NOMO-1 treated with dmso at 0.1 percent for 144 hours (cell line): ENCODE measurements at regions not wholly inside any gene's neighbourhood (a gene's known extent, or its start where the extent isn't known, plus 50 kb on each side); places are given as distances from the start of the nearest gene placed in this dataset.
A peak's percentile ranks its signal among the peaks of the same experiment; 100 is the strongest.

Experiments
- DNase-seq: peaks from one replicate; lab custom pipeline; 2025; ENCODE audit not compliant: unreplicated experiment; lab: John Stamatoyannopoulos, UW

DNA sequence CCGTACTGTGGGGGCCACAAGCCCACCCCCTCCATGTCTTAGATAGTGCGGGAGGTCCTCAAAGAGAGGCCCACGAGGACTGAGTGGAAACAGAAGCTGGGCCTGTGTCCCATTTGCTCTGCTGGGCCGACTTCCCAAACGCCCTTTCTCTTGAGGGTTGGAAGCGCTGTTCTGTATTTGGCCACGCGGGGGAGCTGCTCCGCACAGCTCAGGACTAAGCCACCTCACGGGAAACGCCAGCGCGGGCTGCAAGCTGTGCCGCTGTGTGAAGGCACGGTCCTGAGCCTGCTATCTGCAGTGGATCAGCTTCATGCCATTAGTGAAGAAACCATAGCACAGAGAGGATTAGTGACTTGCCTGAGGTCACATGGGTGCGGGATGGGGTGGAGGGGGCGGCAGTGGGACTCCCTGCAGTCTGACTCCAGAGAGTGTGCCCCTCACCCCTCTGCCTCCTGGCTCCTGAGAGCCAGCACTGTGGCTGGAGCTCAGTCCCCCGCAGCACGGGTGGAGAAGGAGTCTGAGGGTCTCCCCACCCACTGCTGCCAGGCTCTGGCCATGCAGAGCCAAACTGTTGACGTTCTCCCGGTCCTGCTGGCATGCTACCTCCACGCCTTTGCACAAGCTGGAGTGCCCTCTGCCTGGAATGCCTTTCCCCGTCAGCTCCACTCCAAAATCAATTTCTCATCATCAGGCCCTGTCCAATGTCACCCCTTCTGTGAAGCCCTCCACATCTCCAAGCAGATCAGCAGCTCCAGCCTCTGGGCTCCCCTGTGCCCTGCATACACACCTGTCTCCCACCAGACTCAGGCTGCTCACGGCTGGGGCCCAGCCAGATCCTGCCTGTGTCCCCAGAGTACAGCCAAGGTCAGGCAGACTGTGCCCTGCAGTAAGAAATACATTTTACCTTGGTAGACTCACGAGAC is 51.5 kb upstream of the LRRC32 start:
- peak; percentile 63 for DNase-seq

DNA sequence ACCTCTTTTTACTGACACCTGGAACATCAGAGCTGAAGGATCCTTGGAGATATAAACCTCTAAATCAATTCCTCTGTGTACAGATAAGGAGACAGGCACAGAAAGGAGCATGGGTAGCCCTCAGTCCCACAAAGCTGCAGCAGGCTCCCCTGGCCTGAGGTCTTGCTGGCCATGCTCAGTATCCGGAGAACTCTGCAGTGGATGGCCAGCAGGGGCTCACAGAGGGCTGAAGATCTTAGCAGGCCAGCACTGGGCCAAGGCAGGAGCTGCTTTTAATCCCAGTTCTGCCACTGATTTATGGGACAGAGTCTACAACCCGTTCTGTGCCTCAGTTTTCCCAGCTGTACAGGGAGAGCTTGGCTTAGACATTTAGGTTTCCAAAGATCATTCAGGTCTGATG is 52.6 kb upstream of the LRRC32 start:
- no peak for DNase-seq

DNA sequence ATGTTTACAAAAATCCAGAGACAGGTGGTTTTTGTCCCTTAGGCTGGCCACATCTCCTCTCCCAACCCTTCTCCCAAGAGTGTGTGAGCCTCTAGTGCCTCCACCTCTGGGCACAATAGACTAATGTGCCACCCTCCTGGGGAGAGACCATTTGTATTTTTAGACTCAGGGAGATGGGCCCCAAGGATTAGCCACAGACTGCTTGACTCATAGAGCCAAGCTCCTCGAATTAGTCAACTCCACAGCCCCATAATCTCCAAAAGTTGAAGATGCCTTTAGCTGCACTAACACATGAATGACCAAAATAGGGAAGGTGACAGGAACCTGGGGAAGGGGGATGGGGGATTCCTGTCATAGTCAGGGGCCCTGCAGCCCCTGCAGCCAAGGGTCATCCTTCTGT is 53.0 kb upstream of the LRRC32 start:
- DNase-seq: no peak

DNA sequence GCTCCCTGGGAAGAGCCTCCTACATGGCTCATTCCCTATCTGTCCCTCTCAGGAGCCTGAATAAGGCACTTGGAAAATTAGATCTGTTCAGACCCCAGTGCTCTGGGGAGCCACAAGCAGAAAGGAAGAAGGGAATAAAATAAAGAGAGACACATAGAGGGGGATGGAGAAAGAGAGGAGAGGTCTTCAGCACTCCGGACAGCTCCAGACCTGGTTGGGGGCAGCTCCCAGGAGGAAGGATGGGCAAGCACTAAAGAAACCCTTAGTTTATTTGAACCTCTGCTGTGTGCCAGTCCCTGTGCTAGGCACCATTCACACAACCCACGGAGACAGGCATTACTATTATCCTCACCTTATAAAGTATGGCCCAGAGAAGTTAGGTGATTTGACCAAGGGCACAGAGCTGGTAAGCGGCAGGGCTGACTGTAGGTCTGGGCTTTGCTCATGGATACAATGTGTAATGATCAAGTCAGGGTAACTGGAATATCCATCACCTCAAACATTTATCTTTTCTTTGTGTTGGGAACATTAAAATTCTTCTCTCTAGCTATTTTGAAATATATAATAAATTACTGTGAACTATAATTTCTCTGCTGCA is 53.7 kb upstream of the LRRC32 start:
- DNase-seq: no peak

DNA sequence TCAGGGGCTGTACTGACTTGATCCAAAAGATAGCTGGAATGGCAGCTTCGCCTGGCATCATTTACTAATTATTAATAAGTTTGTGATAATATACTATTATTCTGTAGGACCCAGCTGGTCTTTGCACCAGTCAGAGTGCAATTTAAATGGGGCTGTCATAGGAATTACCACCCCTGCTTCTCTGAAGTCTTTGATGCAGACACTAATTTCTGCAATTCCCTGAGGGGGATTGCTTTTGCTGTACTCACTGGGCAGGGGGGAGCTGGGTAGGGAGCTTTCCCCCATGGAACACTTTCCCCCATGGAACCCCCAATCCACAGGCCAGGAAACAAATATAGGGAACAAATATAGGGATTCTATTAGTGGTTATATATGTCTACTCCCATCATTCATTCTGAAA is 54.9 kb upstream of the TSKU start:
- no peak for DNase-seq

DNA sequence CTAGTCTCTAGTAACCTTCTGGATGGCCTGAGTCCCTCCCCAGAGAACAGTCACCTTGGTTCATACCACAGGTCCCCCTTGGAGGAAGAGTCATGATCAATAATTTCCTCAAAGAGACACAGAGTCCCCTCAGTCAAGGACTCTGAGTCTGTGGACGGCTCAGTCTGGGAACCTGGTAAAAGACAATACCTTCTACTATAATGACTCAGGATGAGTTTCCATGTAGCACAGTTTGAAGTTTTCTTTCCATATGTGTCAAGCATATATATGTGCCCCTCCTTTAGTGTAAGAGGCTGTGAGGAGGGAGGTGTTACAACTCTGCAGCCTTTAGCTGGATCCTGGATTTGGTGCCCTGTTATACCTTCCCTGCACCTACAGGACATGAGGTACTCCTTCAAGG is 54.4 kb upstream of the TSKU start:
- DNase-seq: no peak

DNA sequence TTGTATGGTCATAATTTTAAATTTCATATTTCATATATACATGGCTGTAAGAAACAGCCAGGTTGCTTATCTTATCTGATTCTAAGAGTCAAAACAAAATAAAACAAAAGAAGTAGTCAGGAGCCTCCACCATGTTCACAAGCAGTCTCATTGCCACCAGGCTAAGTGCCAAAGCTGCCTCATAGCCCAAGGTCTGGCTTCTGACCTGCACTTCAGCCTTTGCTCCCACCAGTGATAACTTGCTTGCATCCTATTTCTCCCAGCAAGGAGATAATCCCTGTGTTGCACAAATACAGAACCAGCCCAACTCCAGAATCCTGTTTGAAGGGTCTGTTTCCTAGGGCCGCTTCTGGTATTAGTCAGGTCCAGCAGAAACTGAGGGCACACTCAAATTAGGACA is 53.9 kb upstream of the TSKU start:
- DNase-seq: no peak

DNA sequence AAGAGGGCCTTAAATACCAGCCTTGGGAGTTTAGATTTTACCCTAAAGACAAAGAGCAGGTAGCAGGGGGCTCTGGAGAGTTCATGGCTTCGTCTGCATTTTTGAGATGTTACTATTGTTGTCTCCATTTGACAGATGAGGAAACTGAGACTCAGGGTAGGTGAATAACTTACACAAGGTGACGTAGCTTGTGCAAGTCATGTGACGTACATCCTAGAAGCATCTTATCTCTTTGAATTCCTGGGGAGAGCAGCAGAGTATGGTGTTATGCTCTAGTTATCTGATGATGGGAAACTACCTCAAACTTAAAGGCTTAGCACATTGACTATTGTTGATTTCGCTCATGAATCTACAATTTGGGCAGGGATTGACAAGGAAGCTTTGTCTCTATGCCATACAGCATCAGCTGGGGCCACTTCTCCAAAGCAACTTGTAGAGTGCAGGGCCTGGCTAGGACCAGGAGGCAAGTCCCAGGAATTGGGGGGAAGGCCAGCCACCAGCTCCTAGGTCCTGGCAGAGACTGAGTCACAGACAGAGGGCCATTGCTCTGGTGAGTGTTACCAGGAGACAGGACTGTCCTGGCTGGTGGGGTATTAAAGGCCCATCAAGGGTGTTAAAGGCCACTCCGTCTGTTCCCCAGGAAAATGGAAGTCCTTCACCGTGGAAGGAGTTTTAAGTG is 52.1 kb upstream of the TSKU start:
- DNase-seq: no peak

DNA sequence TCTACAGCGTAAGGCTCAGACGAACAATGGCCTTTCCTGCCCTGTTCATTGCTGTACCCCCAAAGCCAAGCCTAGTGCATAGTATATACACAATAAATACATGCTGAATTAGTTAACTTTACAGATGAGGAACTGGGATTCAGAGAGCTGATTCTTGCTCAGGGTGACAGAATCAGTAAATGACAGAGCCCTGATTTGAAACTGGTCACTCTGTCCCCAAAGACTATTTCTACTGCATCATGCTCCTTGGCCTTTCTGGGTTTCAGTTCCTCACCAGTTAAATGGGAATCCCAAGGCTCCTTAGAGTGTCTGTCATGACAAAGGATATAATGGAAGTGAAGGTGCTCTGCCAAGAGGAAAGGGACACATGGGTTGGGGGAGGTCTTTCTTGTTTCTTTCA is 50.5 kb upstream of the TSKU start:
- DNase-seq: no peak
